Ascending aorta (tissue), 2 donors: ENCODE measurements at regions not wholly inside any gene's neighbourhood (a gene's known extent, or its start where the extent isn't known, plus 50 kb on each side); places are given as distances from the start of the nearest gene placed in this dataset.

ENCODE experiments used
- DNase-seq, 2 donors: peaks; one replicate each; pipeline ENCODE4 v3.0.0-alpha.2; 2019; ENCODE audit warnings: low spot score in 2 of 2
- H3K27ac ChIP-seq, 2 donors: fragments of 200-600 bp; sonication (generic); one replicate each; pipeline ENCODE4 v1.5.1; 2016 to 2017; ENCODE audit warnings: mild to moderate bottlenecking in 1 of 2
- H3K27me3 ChIP-seq: fragments of 200-600 bp; sonication (generic); one replicate; pipeline ENCODE4 v1.5.1; 2017
- H3K36me3 ChIP-seq, 2 donors: fragments of 200-600 bp; sonication (generic); one replicate each; pipeline ENCODE4 v1.5.1; 2016
- H3K4me1 ChIP-seq, 2 donors: fragments of 200-600 bp; sonication (generic); one replicate each; pipeline ENCODE4 v1.5.1; 2016 to 2017; ENCODE audit warnings: mild to moderate bottlenecking in 1 of 2
- H3K4me3 ChIP-seq, 2 donors: fragments of 200-600 bp; sonication (generic); one replicate each; pipeline ENCODE4 v1.5.1; 2016 to 2017; ENCODE audit warnings: mild to moderate bottlenecking in 1 of 2
- H3K9me3 ChIP-seq, 2 donors: fragments of 200-600 bp; sonication (generic); one replicate each; pipeline ENCODE4 v1.5.1; 2016
- CTCF ChIP-seq, 3 experiments: fragments of 200-600 bp in 2 of 3; fragments of 450-650 bp in 1 of 3; sonication (generic) in 2 of 3; IDR thresholded peaks; one replicate each; pipeline ENCODE4 v1.5.1; 2016 to 2019; ENCODE audit warnings: antibody characterized with exemption in 3 of 3, mild to moderate bottlenecking in 1 of 3, moderate library complexity in 1 of 3
- intact Hi-C: fragments of 100-400 bp; cut with DNase I; formaldehyde crosslinking; loops from one replicate; pipeline ENCODE4 v1.15.1; 2023

DNA sequence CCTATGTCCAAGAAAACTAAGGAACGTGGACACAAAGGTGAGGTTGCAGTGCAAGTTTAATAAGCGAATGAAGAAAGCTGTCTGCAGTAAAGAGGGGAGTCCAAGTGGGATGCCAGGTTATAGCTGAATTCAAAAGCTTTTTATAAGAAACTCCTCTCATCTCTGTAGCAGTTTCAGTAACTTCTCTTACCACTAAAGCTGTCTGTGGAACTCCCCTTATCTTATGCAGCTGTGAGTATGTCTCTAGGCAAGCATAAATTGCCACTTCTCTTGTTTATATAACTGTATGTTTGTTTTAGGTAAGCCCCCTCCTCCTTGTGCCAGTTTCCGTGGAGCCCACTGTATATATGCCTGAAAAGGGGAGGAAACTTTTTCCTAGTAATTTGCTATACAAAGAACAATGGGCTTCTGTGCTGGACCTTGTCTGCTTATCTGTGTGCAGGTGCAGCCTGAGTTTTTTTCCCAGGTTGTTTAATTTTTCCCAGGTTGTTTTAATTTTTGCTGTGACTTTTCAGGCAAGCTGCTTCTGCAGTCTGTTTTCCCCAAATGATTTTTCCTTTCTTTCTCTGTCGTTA, 875.1 kb upstream of the EPHA6 start:
- Histone ChIP-seq H3K36me3 (no peaks in the 10 kb centered on the region), H3K27ac (no peak overlapping the region), H3K27me3 (no peaks in the 10 kb centered on the region), H3K4me1 (no peaks in the 10 kb centered on the region), H3K9me3 (no peaks in the 10 kb centered on the region), H3K4me3 (no peak overlapping the region)
- intact Hi-C loops = no loop called here
- DNase-seq = no peak
- no peak for TF ChIP-seq CTCF (IDR thresholded peaks at IDR 0.05)

GRCh38 chr3:95965704-95966336, 848.6 kb upstream of the EPHA6 start:
- Histone ChIP-seq H3K4me1 (no peaks in the 10 kb centered on the region), H3K4me3 (no peak overlapping the region), H3K36me3 (no peaks in the 10 kb centered on the region), H3K9me3 (no peaks in the 10 kb centered on the region), H3K27me3 (no peaks in the 10 kb centered on the region), H3K27ac (no peak overlapping the region)
- intact Hi-C loops = no loop called here
- DNase-seq = no peak
- no peak for TF ChIP-seq CTCF (IDR thresholded peaks at IDR 0.05)

- Histone ChIP-seq H3K27me3 (no peaks in the 10 kb centered on the region), H3K27ac (no peak overlapping the region), H3K9me3 (no peaks in the 10 kb centered on the region), H3K4me3 (no peak overlapping the region), H3K36me3 (no peaks in the 10 kb centered on the region), H3K4me1 (no peaks in the 10 kb centered on the region)
- no peak for TF ChIP-seq CTCF (IDR thresholded peaks at IDR 0.05)
- no peak for DNase-seq
- intact Hi-C loops = no loop called here
Measured at GRCh38 chr3:95971573-95971972, 842.8 kb upstream of the EPHA6 start.

DNA sequence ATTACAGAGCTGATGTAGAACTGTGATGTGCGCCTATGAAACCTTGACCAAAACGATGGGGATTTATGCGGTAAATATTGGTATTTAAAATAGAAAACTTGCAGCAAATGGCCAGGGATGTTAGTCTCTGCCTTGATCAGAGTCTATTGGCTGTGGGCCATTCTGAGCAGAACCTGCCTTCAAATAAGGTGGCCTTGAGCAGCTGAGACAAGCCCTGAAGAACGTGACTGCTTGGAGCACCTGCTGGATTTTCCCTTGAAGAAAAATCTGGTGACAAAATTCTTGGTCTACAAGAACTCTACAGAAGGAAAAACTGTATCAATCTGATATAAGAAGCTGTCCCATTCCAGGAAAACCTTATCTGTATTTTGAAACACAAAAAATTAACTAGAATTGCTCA, 820.1 kb upstream of the EPHA6 start:
- Histone ChIP-seq H3K4me1 (no peaks in the 10 kb centered on the region), H3K27me3 (no peaks in the 10 kb centered on the region), H3K27ac (no peak overlapping the region), H3K36me3 (no peaks in the 10 kb centered on the region), H3K4me3 (no peak overlapping the region), H3K9me3 (no peaks in the 10 kb centered on the region)
- TF ChIP-seq CTCF (IDR thresholded peaks at IDR 0.05) = no peak
- DNase-seq = no peak
- intact Hi-C loops = no loop called here

GRCh38 chr3:96000966-96001365, 813.4 kb upstream of the EPHA6 start:
- H3K27ac ChIP-seq = no peak overlapping the region
- H3K27me3 ChIP-seq = no peaks in the 10 kb centered on the region
- TF ChIP-seq CTCF (IDR thresholded peaks at IDR 0.05) = no peak
- no peak for DNase-seq
- intact Hi-C loops = no loop called here
- H3K4me3 ChIP-seq = no peak overlapping the region
- no peaks in the 10 kb centered on the region for H3K9me3 ChIP-seq
- no peaks in the 10 kb centered on the region for H3K4me1 ChIP-seq
- H3K36me3 ChIP-seq = no peaks in the 10 kb centered on the region
